GM12878 (cell line): ENCODE measurements at regions not wholly inside any gene's neighbourhood (a gene's known extent, or its start where the extent isn't known, plus 50 kb on each side); places are given as distances from the start of the nearest gene placed in this dataset.

Experiments used
- ATAC-seq: fragments of 200-7000 bp; cut with Tn5 transposase; 3 replicates; pipeline ENCODE4 v1.9.1; 2020; ENCODE audit warnings: mild to moderate bottlenecking, moderate library complexity
- BruUV-seq: library from RNA; stranded (reverse); fragments of 400-500 nt; replicated peaks from 2 replicates; lab custom pipeline; 2021; lab: Mats Ljungman, UMichigan
- CTCF ChIA-PET: fragments of 300-600 bp; sonication (Branson Sonifier 250); formaldehyde crosslinking; extraction: SDS; loops from one replicate; lab custom pipeline; 2021; ENCODE audit warnings: inconsistent platforms; lab: Yijun Ruan, JAX
- POLR2A ChIA-PET: fragments of 350-600 bp; formaldehyde crosslinking; extraction: SDS; loops from one replicate; lab custom pipeline; 2021; ENCODE audit warnings: inconsistent platforms; lab: Charles Lee
- RAD21 ChIA-PET: fragments of 300-600 bp; sonication (Branson Sonifier 250); formaldehyde crosslinking; loops from one replicate; lab custom pipeline; 2023; ENCODE audit warnings: antibody characterized with exemption; ENCODE audit not compliant: unreplicated experiment; lab: Charles Lee
- SMC1A ChIA-PET: fragments of 300-600 bp; sonication (Branson Sonifier 250); formaldehyde crosslinking; loops from one replicate; lab custom pipeline; 2023; ENCODE audit not compliant: unreplicated experiment, uncharacterized antibody; lab: Charles Lee
- DNase-seq: peaks from one replicate; pipeline ENCODE4 v3.0.0-alpha.2; 2011; ENCODE audit warnings: low read depth, low spot score
- FAIRE-seq: peaks from 3 replicates; lab custom pipeline; 2011; peaks lifted over from hg19 to GRCh38; lab: Jason Lieb, UNC
- H2AFZ ChIP-seq: 2 replicates; pipeline ENCODE4 v1.6.0; 2011; ENCODE audit warnings: low read depth, low read length, control low read depth; ENCODE audit not compliant: control insufficient read depth
- H3K27ac ChIP-seq: 2 replicates; pipeline ENCODE4 v1.5.1; 2011; ENCODE audit warnings: control low read depth; ENCODE audit not compliant: control insufficient read depth, insufficient read depth
- H3K27me3 ChIP-seq, 2 experiments: replicated peaks in 1 of 2; 2 replicates each; pipeline versions ENCODE4 v1.6.0 to v1.6.1; 2011; ENCODE audit warnings: low read length in 1 of 2; ENCODE audit not compliant: control insufficient read depth in 2 of 2, insufficient read depth in 2 of 2
- H3K36me3 ChIP-seq, 2 experiments: 2 replicates each; pipeline ENCODE4 v1.5.1; 2011; ENCODE audit warnings: low read length in 1 of 2; ENCODE audit not compliant: control insufficient read depth in 2 of 2, insufficient read depth in 2 of 2
- H3K4me1 ChIP-seq: 2 replicates; pipeline ENCODE4 v1.6.1; 2011; ENCODE audit warnings: mild to moderate bottlenecking, low read length, moderate library complexity, mixed read lengths; ENCODE audit not compliant: control insufficient read depth, insufficient read depth
- H3K4me2 ChIP-seq: 2 replicates; pipeline ENCODE4 v1.6.0; 2011; ENCODE audit warnings: control low read depth; ENCODE audit not compliant: control insufficient read depth, insufficient read depth
- H3K4me3 ChIP-seq: fragments of 200-600 bp; sonication (generic); 2 replicates; pipeline ENCODE4 v1.5.1; 2016
- H3K79me2 ChIP-seq: 2 replicates; pipeline ENCODE4 v1.6.0; 2011; ENCODE audit warnings: low read length; ENCODE audit not compliant: control insufficient read depth, insufficient read depth
- H3K9ac ChIP-seq: 2 replicates; pipeline ENCODE4 v1.8.0; 2011; ENCODE audit warnings: low read length, control low read depth, mixed read lengths; ENCODE audit not compliant: control insufficient read depth, insufficient read depth
- H3K9me3 ChIP-seq: replicated peaks from 3 replicates; pipeline ENCODE4 v1.5.1; 2011; ENCODE audit warnings: mild to moderate bottlenecking, low read length; ENCODE audit not compliant: control insufficient read depth, insufficient read depth
- H4K20me1 ChIP-seq: 2 replicates; pipeline ENCODE4 v1.6.0; 2011; ENCODE audit not compliant: control insufficient read depth, insufficient read depth
- CREM ChIP-seq: IDR thresholded peaks from 2 replicates; pipeline ENCODE4 v1.6.1; 2014; ENCODE audit warnings: antibody characterized with exemption, low read depth
- EED ChIP-seq: sonication (generic); IDR thresholded peaks from 2 replicates; pipeline ENCODE4 v1.6.1; 2016; ENCODE audit warnings: antibody characterized with exemption, low read depth
- MTA2 ChIP-seq: fragments of 450-650 bp; IDR thresholded peaks from 2 replicates; pipeline ENCODE4 v1.6.1; 2016; ENCODE audit warnings: low read depth, mild to moderate bottlenecking, moderate library complexity
- MXI1 ChIP-seq: fragments of 150-350 bp; IDR thresholded peaks from 2 replicates; pipeline ENCODE4 v1.6.1; 2011; ENCODE audit warnings: low read depth, mild to moderate bottlenecking, inconsistent platforms, low read length, improper control_type of control experiment
- MYB ChIP-seq: fragments of 150-350 bp; IDR thresholded peaks from 2 replicates; pipeline ENCODE4 v1.6.1; 2014; ENCODE audit warnings: mild to moderate bottlenecking, low read depth, low read length, borderline replicate concordance
- NFYB ChIP-seq: IDR thresholded peaks from 2 replicates; pipeline ENCODE4 v1.6.1; 2011; ENCODE audit warnings: low read depth, mild to moderate bottlenecking, low read length, improper control_type of control experiment, moderate library complexity; ENCODE audit not compliant: insufficient read depth
- PAX8 ChIP-seq: fragments of 450-650 bp; IDR thresholded peaks from 2 replicates; pipeline ENCODE4 v1.6.1; 2017; ENCODE audit warnings: mild to moderate bottlenecking, moderate library complexity
- POLR2A ChIP-seq: IDR thresholded peaks from 2 replicates; pipeline ENCODE4 v1.6.1; 2011; ENCODE audit warnings: low read depth, mild to moderate bottlenecking, low read length
- SPI1 ChIP-seq: IDR thresholded peaks from 2 replicates; pipeline ENCODE4 v1.6.1; 2011; ENCODE audit warnings: low read depth, mild to moderate bottlenecking, low read length, moderate library complexity, borderline replicate concordance; ENCODE audit not compliant: insufficient read depth
- ZBED1 ChIP-seq: IDR thresholded peaks from 2 replicates; pipeline ENCODE4 v1.6.1; 2016; ENCODE audit warnings: borderline replicate concordance
- WGBS: methylation state at CpG from one replicate; pipeline ENCODE4 v1.1.6; 2016; ENCODE audit warnings: low lambda C conversion rate; ENCODE audit not compliant: insufficient replicate concordance, insufficient coverage; ENCODE audit errors: missing lambda C conversion rate; 5-methylcytosine and 5-hydroxymethylcytosine counted together
- in situ Hi-C: fragments of 300-500 bp; cut with MboI; formaldehyde crosslinking; loops from 9 replicates; pipeline ENCODE4 v1.14.3; 2018; ENCODE audit warnings: mixed read lengths
- intact Hi-C: fragments of 100-400 bp; cut with micrococcal nuclease; formaldehyde crosslinking; loops from one replicate; pipeline ENCODE4 v1.14.2; 2022; ENCODE audit not compliant: unreplicated experiment
- TF ChIP-seq, protein P1 (sequence below): fragments of 450-650 bp; IDR thresholded peaks from 2 replicates; pipeline ENCODE4 v1.6.1; 2018; ENCODE audit warnings: borderline replicate concordance, mild to moderate bottlenecking; ENCODE audit not compliant: partially characterized antibody

DNA sequence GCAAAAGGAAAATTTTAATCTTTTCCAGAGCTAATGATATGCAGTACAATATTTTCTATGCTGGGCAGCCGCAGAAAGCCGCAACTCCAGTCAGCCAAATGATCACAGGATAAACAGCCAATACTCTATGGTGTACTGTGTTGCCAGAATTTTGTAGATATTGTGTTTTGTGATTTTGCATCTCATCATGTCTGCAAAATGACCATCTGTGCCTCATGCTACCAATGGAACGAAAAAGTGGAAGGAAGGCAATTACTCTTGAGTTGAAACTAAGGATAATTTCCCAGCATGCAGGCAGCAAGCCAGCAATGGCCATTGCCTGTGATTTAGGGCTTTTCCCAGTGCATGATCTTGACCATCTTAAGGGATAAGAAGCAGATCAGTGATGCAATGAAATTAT is 891.9 kb downstream of the PLOD2 start (continued):
- no peak for TF ChIP-seq MXI1
- TF ChIP-seq EED = no peak
- TF ChIP-seq ZBED1 = no peak
- no peak for TF ChIP-seq PAX8

DNA sequence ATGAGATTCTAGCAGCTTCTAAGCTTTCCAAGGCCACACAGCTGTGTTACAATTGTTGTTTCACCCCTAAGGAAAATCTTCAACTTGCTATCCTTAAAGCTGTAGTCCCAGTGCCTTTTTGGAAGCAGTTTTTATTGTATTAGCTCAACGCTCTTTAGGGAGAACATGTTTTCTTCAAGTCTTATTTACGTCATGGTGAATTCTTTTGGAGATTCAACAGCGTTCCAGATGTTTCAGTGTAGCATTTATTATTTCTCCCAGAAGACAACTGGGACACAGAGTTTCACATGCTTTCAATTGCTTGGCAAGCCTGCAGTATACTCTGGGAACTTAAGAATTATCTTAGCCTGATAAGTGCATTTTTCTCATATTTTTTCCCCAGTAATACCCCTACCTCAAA is 888.3 kb downstream of the PLOD2 start:
- H3K79me2 ChIP-seq = no peaks in the 10 kb centered on the region
- TF ChIP-seq MTA2 = no peak
- TF ChIP-seq, protein P1, sequence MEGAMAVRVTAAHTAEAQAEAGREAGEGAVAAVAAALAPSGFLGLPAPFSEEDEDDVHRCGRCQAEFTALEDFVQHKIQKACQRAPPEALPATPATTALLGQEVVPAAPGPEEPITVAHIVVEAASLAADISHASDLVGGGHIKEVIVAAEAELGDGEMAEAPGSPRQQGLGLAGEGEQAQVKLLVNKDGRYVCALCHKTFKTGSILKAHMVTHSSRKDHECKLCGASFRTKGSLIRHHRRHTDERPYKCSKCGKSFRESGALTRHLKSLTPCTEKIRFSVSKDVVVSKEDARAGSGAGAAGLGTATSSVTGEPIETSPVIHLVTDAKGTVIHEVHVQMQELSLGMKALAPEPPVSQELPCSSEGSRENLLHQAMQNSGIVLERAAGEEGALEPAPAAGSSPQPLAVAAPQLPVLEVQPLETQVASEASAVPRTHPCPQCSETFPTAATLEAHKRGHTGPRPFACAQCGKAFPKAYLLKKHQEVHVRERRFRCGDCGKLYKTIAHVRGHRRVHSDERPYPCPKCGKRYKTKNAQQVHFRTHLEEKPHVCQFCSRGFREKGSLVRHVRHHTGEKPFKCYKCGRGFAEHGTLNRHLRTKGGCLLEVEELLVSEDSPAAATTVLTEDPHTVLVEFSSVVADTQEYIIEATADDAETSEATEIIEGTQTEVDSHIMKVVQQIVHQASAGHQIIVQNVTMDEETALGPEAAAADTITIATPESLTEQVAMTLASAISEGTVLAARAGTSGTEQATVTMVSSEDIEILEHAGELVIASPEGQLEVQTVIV = no peak
- no peak for TF ChIP-seq POLR2A
- TF ChIP-seq SPI1 = no peak
- no peak for TF ChIP-seq MYB
- TF ChIP-seq NFYB = no peak
- no peak for TF ChIP-seq CREM
- no peaks in the 10 kb centered on the region; the same call in 2 of the 3 replicates for H3K9me3 ChIP-seq
- no peak overlapping the region for H2AFZ ChIP-seq
- no peak overlapping the region for H3K27ac ChIP-seq
- BruUV-seq = no TSS peak
- in situ Hi-C loops = no loop called here
- H3K9ac ChIP-seq = no peak overlapping the region
- POLR2A ChIA-PET = no interaction called here
- H3K36me3 ChIP-seq = no peaks in the 10 kb centered on the region
- ATAC-seq (no peak), DNase-seq (no peak), FAIRE-seq (no peak)
- RAD21 ChIA-PET = no interaction called here
- intact Hi-C loops = no loop called here
- SMC1A ChIA-PET = no interaction called here
- no peaks in the 10 kb centered on the region for H3K27me3 ChIP-seq
- CTCF ChIA-PET = no interaction called here
- no peaks in the 10 kb centered on the region for H3K4me1 ChIP-seq
- H3K4me3 ChIP-seq = no peak overlapping the region
- 46% methylated on average over 3 of the region's 3 CpGs for WGBS
- H4K20me1 ChIP-seq = no peaks in the 10 kb centered on the region
- H3K4me2 ChIP-seq = no peak overlapping the region
